ENCODE measurements at regions not wholly inside any gene's neighbourhood (a gene's known extent, or its start where the extent isn't known, plus 50 kb on each side); places are given as distances from the start of the nearest gene placed in this dataset.

- TF ChIP-seq CTCF (IDR thresholded peaks at IDR 0.05): no peak
- H3K9me3 ChIP-seq: no peaks in the 10 kb centered on the region
- no peaks in the 10 kb centered on the region for H3K27me3 ChIP-seq (ENCODE audit: low read depth)
- ATAC-seq (no peak), DNase-seq (no peak)
- H3K4me3 ChIP-seq: no peak overlapping the region
- H3K4me1 ChIP-seq: peaks cover 7% of the 10 kb centered on the region
- H3K27ac ChIP-seq: no peak overlapping the region
- intact Hi-C loops (cut with DNase I): no loop called here
- H3K36me3 ChIP-seq: no peaks in the 10 kb centered on the region
These were observed 425.8 kb upstream of the CAMK1G start for GRCh38 chr1:209157546-209158249.

- H3K36me3 ChIP-seq: no peaks in the 10 kb centered on the region
- H3K9me3 ChIP-seq: no peaks in the 10 kb centered on the region
- no peak for TF ChIP-seq CTCF (IDR thresholded peaks at IDR 0.05)
- no peak for DNase-seq
- H3K4me3 ChIP-seq: no peak overlapping the region
- peaks cover 7% of the 10 kb centered on the region for H3K4me1 ChIP-seq
- ATAC-seq: no peak
- H3K27me3 ChIP-seq (ENCODE audit: low read depth): no peaks in the 10 kb centered on the region
- intact Hi-C loops (cut with DNase I): no loop called here
- no peak overlapping the region for H3K27ac ChIP-seq
These were observed 424.7 kb upstream of the CAMK1G start for GRCh38 chr1:209158851-209159250.

GRCh38 chr1:209160230-209160629 lies 423.3 kb upstream of the CAMK1G start:
- TF ChIP-seq CTCF (IDR thresholded peaks at IDR 0.05): no peak
- Histone ChIP-seq H3K27ac (no peak overlapping the region), H3K36me3 (no peaks in the 10 kb centered on the region), H3K9me3 (no peaks in the 10 kb centered on the region), H3K4me1 (peaks cover 7% of the 10 kb centered on the region), H3K4me3 (no peak overlapping the region), H3K27me3 (ENCODE audit: low read depth) (no peaks in the 10 kb centered on the region)
- intact Hi-C loops (cut with DNase I): no loop called here
- DNase-seq: no peak
- no peak for ATAC-seq

- ATAC-seq (no peak), DNase-seq (no peak)
- Histone ChIP-seq H3K27ac (no peak overlapping the region), H3K36me3 (no peaks in the 10 kb centered on the region), H3K4me1 (no peaks in the 10 kb centered on the region), H3K9me3 (no peaks in the 10 kb centered on the region), H3K27me3 (ENCODE audit: low read depth) (no peaks in the 10 kb centered on the region), H3K4me3 (no peak overlapping the region)
- intact Hi-C loops (cut with DNase I): no loop called here
- TF ChIP-seq CTCF (IDR thresholded peaks at IDR 0.05): no peak
These were observed 420.9 kb upstream of the CAMK1G start for GRCh38 chr1:209162651-209163050.

GRCh38 chr1:209168204-209168603 lies 415.3 kb upstream of the CAMK1G start:
- H3K9me3 ChIP-seq: no peaks in the 10 kb centered on the region
- H3K36me3 ChIP-seq: no peaks in the 10 kb centered on the region
- no peak overlapping the region for H3K4me3 ChIP-seq
- no peak for ATAC-seq
- H3K27me3 ChIP-seq (ENCODE audit: low read depth): no peaks in the 10 kb centered on the region
- DNase-seq: no peak
- intact Hi-C loops (cut with DNase I): no loop called here
- H3K4me1 ChIP-seq: no peaks in the 10 kb centered on the region
- no peak for TF ChIP-seq CTCF (IDR thresholded peaks at IDR 0.05)
- H3K27ac ChIP-seq: no peak overlapping the region

Data from lower lobe of right lung (tissue), 2 donors.